Nephron (organoid): ENCODE measurements at regions not wholly inside any gene's neighbourhood (a gene's known extent, or its start where the extent isn't known, plus 50 kb on each side); places are given as distances from the start of the nearest gene placed in this dataset.
A peak's percentile ranks its signal among the peaks of the same experiment; 100 is the strongest.

Experiments used
- H3K27ac Mint-ChIP-seq, 3 experiments: 2 replicates each; pipeline ENCODE4 v1.8.0; 2020; ENCODE audit warnings: mixed read lengths in 3 of 3, mild to moderate bottlenecking in 2 of 3, moderate library complexity in 1 of 3
- H3K27me3 Mint-ChIP-seq: 2 replicates; pipeline ENCODE4 v1.8.0; 2021; ENCODE audit warnings: low read depth, mild to moderate bottlenecking, moderate library complexity, mixed read lengths
- H3K36me3 Mint-ChIP-seq: 2 replicates; pipeline ENCODE4 v1.8.0; 2020; ENCODE audit warnings: low read depth, mixed read lengths
- H3K4me1 Mint-ChIP-seq: 2 replicates; pipeline ENCODE4 v1.8.0; 2020; ENCODE audit warnings: mixed read lengths
- H3K4me3 Mint-ChIP-seq, 3 experiments: 2 replicates each; pipeline ENCODE4 v1.8.0; 2020; ENCODE audit warnings: mild to moderate bottlenecking in 3 of 3, mixed read lengths in 3 of 3, moderate library complexity in 2 of 3
- H3K9me3 Mint-ChIP-seq: 2 replicates; pipeline ENCODE4 v1.8.0; 2020; ENCODE audit warnings: mixed read lengths
- CTCF ChIP-seq, 3 experiments: fragments of 200-600 bp; sonication (generic); IDR thresholded peaks; one replicate each; pipeline ENCODE4 v1.5.0; 2021; ENCODE audit warnings: antibody characterized with exemption in 3 of 3; ENCODE audit not compliant: unreplicated experiment in 3 of 3

DNA sequence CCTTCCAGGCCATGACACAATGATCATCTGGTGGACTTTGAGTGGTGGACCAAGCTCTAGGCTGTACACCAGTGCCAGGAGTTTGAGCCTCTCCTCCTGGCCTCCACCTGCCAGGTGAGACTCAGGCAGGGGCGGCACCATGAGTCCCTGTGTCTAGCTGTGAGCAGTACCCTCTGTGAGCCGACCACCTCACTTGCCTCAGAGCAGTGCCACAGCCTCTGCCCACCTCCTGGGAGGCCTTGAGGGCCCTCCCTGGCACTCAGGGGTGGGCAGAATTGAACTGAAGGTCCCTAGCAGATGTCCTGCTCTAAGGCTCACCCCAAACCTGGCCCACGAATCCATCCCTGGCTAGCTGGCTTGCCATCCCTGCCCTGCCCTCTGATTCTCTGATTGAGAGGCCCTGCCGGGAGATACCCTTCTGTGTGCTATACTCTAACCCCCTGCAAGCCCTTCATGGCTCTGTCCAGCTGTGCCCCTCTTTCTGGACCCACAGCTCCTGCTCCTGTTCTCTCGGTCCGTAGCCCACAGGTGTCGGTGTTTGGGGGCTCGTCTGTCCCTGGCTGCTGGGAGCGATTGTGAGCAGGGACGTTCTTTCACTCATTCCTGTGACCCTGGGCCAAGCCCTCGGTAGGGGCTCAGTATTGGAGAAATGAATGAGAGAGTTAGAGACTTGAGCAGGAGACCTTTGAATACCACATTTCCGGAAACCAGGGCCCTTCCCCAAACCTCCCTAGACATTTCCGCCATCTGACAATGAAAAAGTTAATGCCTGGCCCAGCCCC is 70.0 kb downstream of the INHBB start:
- no peak for TF ChIP-seq CTCF (IDR thresholded peaks at IDR 0.05; ENCODE audit: unreplicated experiment in 3 of 3)
- Mint-ChIP-seq H3K4me3 (no peak overlapping the region), H3K4me1 (no peaks in the 10 kb centered on the region), H3K27me3 (peaks cover 21% of the 10 kb centered on the region), H3K27ac (no peak overlapping the region), H3K36me3 (peaks cover 3% of the 10 kb centered on the region), H3K9me3 (peaks cover 15% of the 10 kb centered on the region)

- Mint-ChIP-seq H3K4me1 (no peaks in the 10 kb centered on the region), H3K9me3 (no peaks in the 10 kb centered on the region), H3K27ac (no peak overlapping the region), H3K36me3 (no peaks in the 10 kb centered on the region), H3K4me3 (peak overlapping the region in 1 of 3 experiments; percentile 22), H3K27me3 (peaks cover 35% of the 10 kb centered on the region)
- TF ChIP-seq CTCF (IDR thresholded peaks at IDR 0.05; ENCODE audit: unreplicated experiment in 3 of 3): no peak
Measured at GRCh38 chr2:120418174-120418787, 72.3 kb downstream of the INHBB start.

- H3K36me3 Mint-ChIP-seq: no peaks in the 10 kb centered on the region
- peaks cover 42% of the 10 kb centered on the region for H3K27me3 Mint-ChIP-seq
- H3K4me3 Mint-ChIP-seq: no peak overlapping the region
- no peaks in the 10 kb centered on the region for H3K4me1 Mint-ChIP-seq
- no peaks in the 10 kb centered on the region for H3K9me3 Mint-ChIP-seq
- TF ChIP-seq CTCF (IDR thresholded peaks at IDR 0.05; ENCODE audit: unreplicated experiment in 3 of 3): no peak
- H3K27ac Mint-ChIP-seq: no peak overlapping the region
Measured at GRCh38 chr2:120419073-120419472, 73.1 kb downstream of the INHBB start.

DNA sequence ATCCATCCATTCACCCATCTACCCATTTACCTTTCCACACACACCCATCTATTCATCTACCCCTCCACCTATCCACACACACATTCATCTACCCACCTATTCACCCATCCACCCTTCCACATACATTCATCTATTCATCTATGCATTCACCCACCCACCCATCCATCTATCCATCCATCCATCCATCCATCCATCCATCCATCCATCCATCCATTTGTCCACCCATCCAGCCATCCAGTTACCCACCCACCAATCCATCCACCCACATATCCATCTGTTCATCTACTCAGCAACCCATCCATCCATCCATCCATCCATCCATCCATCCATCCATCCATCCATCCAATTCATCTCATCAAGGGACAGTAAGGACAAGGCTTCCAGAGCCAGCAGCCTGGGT is 74.0 kb downstream of the INHBB start:
- Mint-ChIP-seq H3K4me1 (no peaks in the 10 kb centered on the region), H3K9me3 (no peaks in the 10 kb centered on the region), H3K27ac (no peak overlapping the region), H3K4me3 (no peak overlapping the region), H3K27me3 (peaks cover 48% of the 10 kb centered on the region), H3K36me3 (no peaks in the 10 kb centered on the region)
- no peak for TF ChIP-seq CTCF (IDR thresholded peaks at IDR 0.05; ENCODE audit: unreplicated experiment in 3 of 3)

- Mint-ChIP-seq H3K4me3 (no peak overlapping the region), H3K9me3 (no peaks in the 10 kb centered on the region), H3K4me1 (no peaks in the 10 kb centered on the region), H3K36me3 (no peaks in the 10 kb centered on the region), H3K27ac (no peak overlapping the region), H3K27me3 (peaks cover 52% of the 10 kb centered on the region)
- TF ChIP-seq CTCF (IDR thresholded peaks at IDR 0.05; ENCODE audit: unreplicated experiment in 3 of 3): no peak
Measured at GRCh38 chr2:120421126-120421829, 75.3 kb downstream of the INHBB start.
